H9 (cell line): ENCODE measurements at regions not wholly inside any gene's neighbourhood (a gene's known extent, or its start where the extent isn't known, plus 50 kb on each side); places are given as distances from the start of the nearest gene placed in this dataset.

Experiments used
- DNase-seq: peaks from one replicate; pipeline ENCODE4 v3.0.0-alpha.2; 2017
- H2AFZ ChIP-seq: one replicate; pipeline ENCODE4 v1.6.1; 2013; ENCODE audit warnings: mild to moderate bottlenecking, low read length, control low read depth, moderate library complexity
- H2AK5ac ChIP-seq: 2 replicates; pipeline ENCODE4 v1.6.1; 2013; ENCODE audit warnings: low read length, control low read depth, mixed read lengths; ENCODE audit not compliant: insufficient read length
- H2BK120ac ChIP-seq: one replicate; pipeline ENCODE4 v1.6.1; 2013; ENCODE audit warnings: low read depth, mild to moderate bottlenecking, low read length, control low read depth, inconsistent platforms; ENCODE audit not compliant: poor library complexity, severe bottlenecking
- H2BK12ac ChIP-seq: 2 replicates; pipeline ENCODE4 v1.6.1; 2013; ENCODE audit warnings: low read length, control low read depth, mixed read lengths, low read depth; ENCODE audit not compliant: insufficient read length
- H2BK15ac ChIP-seq: 2 replicates; pipeline ENCODE4 v1.6.1; 2013; ENCODE audit warnings: low read depth, low read length, control low read depth
- H2BK20ac ChIP-seq: one replicate; pipeline ENCODE4 v1.6.1; 2013; ENCODE audit warnings: low read depth, mild to moderate bottlenecking, low read length, control low read depth, inconsistent platforms; ENCODE audit not compliant: poor library complexity, severe bottlenecking
- H2BK5ac ChIP-seq: 2 replicates; pipeline ENCODE4 v1.6.1; 2013; ENCODE audit warnings: low read length, control low read depth, mixed read lengths; ENCODE audit not compliant: insufficient read length
- H3K14ac ChIP-seq: 2 replicates; pipeline ENCODE4 v1.6.1; 2013; ENCODE audit warnings: low read length, control low read depth; ENCODE audit not compliant: insufficient read depth
- H3K18ac ChIP-seq: 2 replicates; pipeline ENCODE4 v1.6.1; 2013; ENCODE audit warnings: low read depth, mild to moderate bottlenecking, mixed read lengths, low read length, control low read depth; ENCODE audit not compliant: insufficient read length
- H3K23ac ChIP-seq: 2 replicates; pipeline ENCODE4 v1.6.1; 2013; ENCODE audit warnings: low read length, control low read depth, mixed read lengths, low read depth; ENCODE audit not compliant: insufficient read length
- H3K23me2 ChIP-seq: 2 replicates; pipeline ENCODE4 v1.6.1; 2013; ENCODE audit warnings: low read depth, mild to moderate bottlenecking, mixed read lengths, low read length, control low read depth; ENCODE audit not compliant: insufficient read length, poor library complexity, severe bottlenecking
- H3K27ac ChIP-seq: 2 replicates; pipeline ENCODE4 v1.5.1; 2013; ENCODE audit warnings: low read length, control low read depth, mixed read lengths, low read depth; ENCODE audit not compliant: insufficient read length
- H3K27me3 ChIP-seq: 2 replicates; pipeline ENCODE4 v1.6.1; 2013; ENCODE audit warnings: low read length, control low read depth, inconsistent platforms; ENCODE audit not compliant: insufficient read depth
- H3K4ac ChIP-seq: 2 replicates; pipeline ENCODE4 v1.6.1; 2013; ENCODE audit warnings: low read depth, mild to moderate bottlenecking, control low read depth, inconsistent platforms, low read length, moderate library complexity
- H3K4me1 ChIP-seq: 2 replicates; pipeline ENCODE4 v1.6.1; 2013; ENCODE audit warnings: low read length, control low read depth, inconsistent platforms; ENCODE audit not compliant: insufficient read depth
- H3K4me2 ChIP-seq: 2 replicates; pipeline ENCODE4 v1.6.1; 2013; ENCODE audit warnings: low read length, control low read depth, mixed read lengths; ENCODE audit not compliant: insufficient read length, insufficient read depth
- H3K56ac ChIP-seq: 2 replicates; pipeline ENCODE4 v1.6.1; 2013; ENCODE audit warnings: low read depth, mild to moderate bottlenecking, mixed read lengths, low read length, control low read depth; ENCODE audit not compliant: insufficient read length
- H3K79me1 ChIP-seq: 2 replicates; pipeline ENCODE4 v1.6.1; 2013; ENCODE audit warnings: low read depth, mild to moderate bottlenecking, moderate library complexity, low read length, control low read depth, inconsistent platforms; ENCODE audit not compliant: insufficient read depth, poor library complexity, severe bottlenecking
- H3K79me2 ChIP-seq: 2 replicates; pipeline ENCODE4 v1.6.1; 2013; ENCODE audit warnings: low read length, control low read depth, inconsistent platforms; ENCODE audit not compliant: insufficient read depth
- H3K9ac ChIP-seq: 2 replicates; pipeline ENCODE4 v1.6.1; 2013; ENCODE audit warnings: low read length, control low read depth, mixed read lengths; ENCODE audit not compliant: insufficient read length; ENCODE audit errors: extremely low read depth
- H3K9me3 ChIP-seq: one replicate; pipeline ENCODE4 v1.6.1; 2013; ENCODE audit warnings: low read depth, low read length, inconsistent platforms; ENCODE audit not compliant: control insufficient read depth
- H3T11ph ChIP-seq: one replicate; pipeline ENCODE4 v1.6.1; 2013; ENCODE audit warnings: mild to moderate bottlenecking, low read length, control low read depth, inconsistent platforms
- H4K20me1 ChIP-seq: one replicate; pipeline ENCODE4 v1.6.1; 2013; ENCODE audit not compliant: control insufficient read depth, insufficient read length, insufficient read depth
- H4K5ac ChIP-seq: 2 replicates; pipeline ENCODE4 v1.6.1; 2013; ENCODE audit warnings: low read depth, mild to moderate bottlenecking, mixed read lengths, low read length, control low read depth; ENCODE audit not compliant: insufficient read length
- H4K8ac ChIP-seq: replicated peaks from 2 replicates; pipeline ENCODE4 v1.6.1; 2013; ENCODE audit warnings: low read length, control low read depth, mixed read lengths, low read depth; ENCODE audit not compliant: insufficient read length
- H4K91ac ChIP-seq: 2 replicates; pipeline ENCODE4 v1.6.1; 2013; ENCODE audit warnings: low read depth, mild to moderate bottlenecking, moderate library complexity, mixed read lengths, low read length, control low read depth; ENCODE audit not compliant: insufficient read length
- H3K27ac Mint-ChIP-seq, 3 experiments: 2 replicates in 2 of 3; 3 replicates in 1 of 3; pipeline ENCODE4 v1.8.0; 2020 to 2021; ENCODE audit warnings: mixed read lengths in 3 of 3, mild to moderate bottlenecking in 1 of 3, moderate library complexity in 1 of 3
- H3K27me3 Mint-ChIP-seq: 2 replicates; pipeline ENCODE4 v1.8.0; 2021; ENCODE audit warnings: low read depth, mild to moderate bottlenecking, moderate library complexity, mixed read lengths
- H3K36me3 Mint-ChIP-seq, 3 experiments: 2 replicates in 2 of 3; 3 replicates in 1 of 3; pipeline ENCODE4 v1.8.0; 2020 to 2021; ENCODE audit warnings: low read depth in 3 of 3, mixed read lengths in 3 of 3; ENCODE audit not compliant: insufficient read depth in 1 of 3
- H3K4me1 Mint-ChIP-seq, 2 experiments: 2 replicates each; pipeline ENCODE4 v1.8.0; 2020; ENCODE audit warnings: mixed read lengths in 2 of 2
- H3K4me3 Mint-ChIP-seq, 2 experiments: 2 replicates in 1 of 2; 3 replicates in 1 of 2; pipeline ENCODE4 v1.8.0; 2020 to 2021; ENCODE audit warnings: mild to moderate bottlenecking in 2 of 2, mixed read lengths in 2 of 2, moderate library complexity in 1 of 2
- H3K9me3 Mint-ChIP-seq, 2 experiments: 2 replicates in 1 of 2; 3 replicates in 1 of 2; pipeline ENCODE4 v1.8.0; 2020; ENCODE audit warnings: mild to moderate bottlenecking in 2 of 2, mixed read lengths in 2 of 2, moderate library complexity in 1 of 2
- WGBS: extraction: QIAGEN DNeasy Blood & Tissue Kit; methylation state at CpG from one replicate; pipeline ENCODE4 v1.1.7; 2013; ENCODE audit warnings: missing lambda C conversion rate, low lambda C conversion rate, mixed read lengths; ENCODE audit not compliant: insufficient read length; ENCODE audit errors: extremely low coverage; 5-methylcytosine and 5-hydroxymethylcytosine counted together
- TF ChIP-seq, protein P1 (sequence below): fragments of 200-600 bp; sonication (generic); conservative IDR thresholded peaks from 3 replicates; pipeline ENCODE4 v1.8.0; 2021; ENCODE audit warnings: antibody characterized with exemption, mild to moderate bottlenecking

DNA sequence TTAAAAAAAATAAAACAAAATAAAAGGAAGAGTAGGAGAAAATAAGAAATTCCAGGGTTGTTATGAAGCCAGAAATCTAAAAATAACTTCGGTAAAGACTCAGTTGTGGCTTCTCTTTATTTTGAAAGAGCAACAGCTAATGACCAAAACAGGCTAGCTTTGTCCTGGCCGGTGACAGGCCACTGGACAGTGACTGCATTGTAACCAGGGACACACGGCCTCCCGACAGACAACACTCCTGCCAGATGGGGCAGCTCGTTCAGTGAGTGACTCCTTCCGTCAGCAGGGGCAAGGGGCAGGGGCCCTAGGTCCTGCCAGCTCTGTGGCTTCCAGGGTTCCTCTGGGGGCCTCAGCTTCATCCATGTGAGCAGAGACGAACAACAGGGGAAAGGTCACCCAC, 173.4 kb downstream of the KATNAL1 start:
- H3K4me1 Mint-ChIP-seq = peaks cover 2 to 6% of the 10 kb centered on the region in 2 experiments
- no peak overlapping the region for H3T11ph ChIP-seq
- H3K27ac Mint-ChIP-seq = no peak overlapping the region; a peak in 1 of 7 replicates
- no peak overlapping the region for H3K56ac ChIP-seq
- no peak overlapping the region for H4K91ac ChIP-seq
- H3K27me3 Mint-ChIP-seq = peaks cover 11% of the 10 kb centered on the region
- DNase-seq = no peak
- H2AK5ac ChIP-seq = no peak overlapping the region
- TF ChIP-seq, protein P1, sequence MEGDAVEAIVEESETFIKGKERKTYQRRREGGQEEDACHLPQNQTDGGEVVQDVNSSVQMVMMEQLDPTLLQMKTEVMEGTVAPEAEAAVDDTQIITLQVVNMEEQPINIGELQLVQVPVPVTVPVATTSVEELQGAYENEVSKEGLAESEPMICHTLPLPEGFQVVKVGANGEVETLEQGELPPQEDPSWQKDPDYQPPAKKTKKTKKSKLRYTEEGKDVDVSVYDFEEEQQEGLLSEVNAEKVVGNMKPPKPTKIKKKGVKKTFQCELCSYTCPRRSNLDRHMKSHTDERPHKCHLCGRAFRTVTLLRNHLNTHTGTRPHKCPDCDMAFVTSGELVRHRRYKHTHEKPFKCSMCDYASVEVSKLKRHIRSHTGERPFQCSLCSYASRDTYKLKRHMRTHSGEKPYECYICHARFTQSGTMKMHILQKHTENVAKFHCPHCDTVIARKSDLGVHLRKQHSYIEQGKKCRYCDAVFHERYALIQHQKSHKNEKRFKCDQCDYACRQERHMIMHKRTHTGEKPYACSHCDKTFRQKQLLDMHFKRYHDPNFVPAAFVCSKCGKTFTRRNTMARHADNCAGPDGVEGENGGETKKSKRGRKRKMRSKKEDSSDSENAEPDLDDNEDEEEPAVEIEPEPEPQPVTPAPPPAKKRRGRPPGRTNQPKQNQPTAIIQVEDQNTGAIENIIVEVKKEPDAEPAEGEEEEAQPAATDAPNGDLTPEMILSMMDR = no peak
- no peak overlapping the region for H3K14ac ChIP-seq
- no peak overlapping the region for H3K9ac ChIP-seq
- no peaks in the 10 kb centered on the region for H4K20me1 ChIP-seq
- no peaks in the 10 kb centered on the region for H3K79me2 ChIP-seq
- no peaks in the 10 kb centered on the region; a peak in 1 of 5 replicates for H3K9me3 Mint-ChIP-seq
- no peak overlapping the region for H3K27ac ChIP-seq
- no peak overlapping the region for H3K4ac ChIP-seq
- no peak overlapping the region for H2BK15ac ChIP-seq
- H4K8ac ChIP-seq = no peak overlapping the region
- no peak overlapping the region for H3K23ac ChIP-seq
- no peak overlapping the region for H2BK20ac ChIP-seq
- H3K9me3 ChIP-seq = no peaks in the 10 kb centered on the region
- H2BK12ac ChIP-seq = no peak overlapping the region
- no CpG with 5 or more reads among the region's 7 CpGs for WGBS
- no peak overlapping the region for H3K4me3 Mint-ChIP-seq
- no peaks in the 10 kb centered on the region for H3K36me3 Mint-ChIP-seq
- no peak overlapping the region for H3K18ac ChIP-seq
- no peaks in the 10 kb centered on the region for H3K23me2 ChIP-seq
- H3K4me2 ChIP-seq = no peak overlapping the region
- no peak overlapping the region for H4K5ac ChIP-seq
- H2BK5ac ChIP-seq = no peak overlapping the region
- H3K4me1 ChIP-seq = no peaks in the 10 kb centered on the region
- no peak overlapping the region for H2AFZ ChIP-seq
- H3K27me3 ChIP-seq = no peaks in the 10 kb centered on the region
- H3K79me1 ChIP-seq = no peaks in the 10 kb centered on the region
- H2BK120ac ChIP-seq = no peak overlapping the region
